ENCODE measurements at regions not wholly inside any gene's neighbourhood (a gene's known extent, or its start where the extent isn't known, plus 50 kb on each side); places are given as distances from the start of the nearest gene placed in this dataset.

DNA sequence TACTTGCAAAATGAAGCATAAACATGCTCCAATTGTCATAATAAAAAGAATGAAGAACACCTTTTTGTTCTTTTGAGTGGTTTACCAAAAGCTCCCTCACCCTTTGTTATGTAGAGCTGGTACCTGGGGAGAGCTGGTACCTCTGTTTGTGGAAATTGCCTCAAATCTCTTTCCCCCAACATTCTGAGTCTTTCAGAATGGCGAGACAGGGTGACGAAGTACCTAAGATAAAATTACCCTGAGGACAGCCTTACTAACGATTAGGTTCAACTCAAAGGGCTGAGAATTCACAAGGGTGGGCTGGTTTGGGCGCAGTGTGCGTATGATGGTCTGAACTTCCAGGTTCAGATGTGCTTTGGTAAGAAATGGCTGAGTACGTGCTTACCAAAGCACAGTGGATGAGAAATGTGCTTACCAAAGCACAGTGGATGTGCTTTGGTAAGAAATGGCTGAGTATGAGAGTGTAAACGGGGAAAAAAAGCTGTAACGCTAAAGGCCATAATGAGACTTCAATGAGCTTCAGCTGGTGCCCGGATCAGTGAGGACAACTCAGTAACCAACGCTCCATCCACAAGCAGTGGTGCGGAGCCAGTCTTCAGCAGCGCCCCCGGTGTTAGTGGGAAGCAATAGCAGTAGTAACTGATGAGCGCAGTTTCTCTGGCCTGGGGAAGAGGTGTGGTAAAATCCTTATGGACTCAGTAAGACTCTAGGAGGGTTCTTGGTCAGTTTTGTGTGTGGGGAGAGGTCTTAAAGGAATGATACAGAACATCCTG lies 72.3 kb upstream of the LRIG1 start:
- no peaks in the 10 kb centered on the region for H3K27me3 ChIP-seq (ENCODE audit: control insufficient read depth in 1 of 2, insufficient read depth in 2 of 2, low read length in 2 of 2)
- H3K4me1 ChIP-seq (ENCODE audit: control insufficient read depth, insufficient read depth, low read length) = peaks cover 17% of the 10 kb centered on the region
- no peak overlapping the region for H3K27ac ChIP-seq (ENCODE audit: low read length)
- H3K9me3 ChIP-seq (ENCODE audit: control insufficient read depth in 2 of 2, low read length in 2 of 2) = no peaks in the 10 kb centered on the region
- no peaks in the 10 kb centered on the region for H3K36me3 ChIP-seq (ENCODE audit: control insufficient read depth in 2 of 2, insufficient read depth in 2 of 2, low read length in 2 of 2)
- no peak overlapping the region for H3K9ac ChIP-seq (ENCODE audit: low read length in 2 of 2)
- no peak overlapping the region for H3K4me3 ChIP-seq (ENCODE audit: low read length in 2 of 2)

DNA sequence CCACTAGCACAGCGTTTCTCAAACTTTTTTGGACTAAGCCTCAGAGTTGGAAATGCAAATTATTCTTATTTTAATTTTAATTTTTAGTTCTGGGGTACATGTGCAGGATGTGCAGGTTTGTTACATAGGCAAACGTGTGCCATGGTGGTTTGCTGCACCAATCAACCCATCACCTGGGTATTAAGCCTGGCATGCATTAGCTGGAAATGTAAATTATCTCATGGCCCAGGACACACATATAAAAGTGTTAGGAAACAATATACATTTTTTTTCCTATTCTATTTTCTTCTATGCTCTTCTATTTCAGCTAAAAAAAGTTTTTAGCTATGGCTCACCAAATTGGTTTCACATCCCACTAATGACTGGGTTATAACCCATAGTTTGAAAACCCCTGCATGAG lies 73.3 kb upstream of the LRIG1 start:
- Histone ChIP-seq H3K4me1 (ENCODE audit: control insufficient read depth, insufficient read depth, low read length) (peaks cover 17% of the 10 kb centered on the region), H3K27ac (ENCODE audit: low read length) (no peak overlapping the region), H3K9me3 (ENCODE audit: control insufficient read depth in 2 of 2, low read length in 2 of 2) (no peaks in the 10 kb centered on the region), H3K27me3 (ENCODE audit: control insufficient read depth in 1 of 2, insufficient read depth in 2 of 2, low read length in 2 of 2) (no peaks in the 10 kb centered on the region), H3K4me3 (ENCODE audit: low read length in 2 of 2) (no peak overlapping the region), H3K36me3 (ENCODE audit: control insufficient read depth in 2 of 2, insufficient read depth in 2 of 2, low read length in 2 of 2) (no peaks in the 10 kb centered on the region), H3K9ac (ENCODE audit: low read length in 2 of 2) (no peak overlapping the region)

DNA sequence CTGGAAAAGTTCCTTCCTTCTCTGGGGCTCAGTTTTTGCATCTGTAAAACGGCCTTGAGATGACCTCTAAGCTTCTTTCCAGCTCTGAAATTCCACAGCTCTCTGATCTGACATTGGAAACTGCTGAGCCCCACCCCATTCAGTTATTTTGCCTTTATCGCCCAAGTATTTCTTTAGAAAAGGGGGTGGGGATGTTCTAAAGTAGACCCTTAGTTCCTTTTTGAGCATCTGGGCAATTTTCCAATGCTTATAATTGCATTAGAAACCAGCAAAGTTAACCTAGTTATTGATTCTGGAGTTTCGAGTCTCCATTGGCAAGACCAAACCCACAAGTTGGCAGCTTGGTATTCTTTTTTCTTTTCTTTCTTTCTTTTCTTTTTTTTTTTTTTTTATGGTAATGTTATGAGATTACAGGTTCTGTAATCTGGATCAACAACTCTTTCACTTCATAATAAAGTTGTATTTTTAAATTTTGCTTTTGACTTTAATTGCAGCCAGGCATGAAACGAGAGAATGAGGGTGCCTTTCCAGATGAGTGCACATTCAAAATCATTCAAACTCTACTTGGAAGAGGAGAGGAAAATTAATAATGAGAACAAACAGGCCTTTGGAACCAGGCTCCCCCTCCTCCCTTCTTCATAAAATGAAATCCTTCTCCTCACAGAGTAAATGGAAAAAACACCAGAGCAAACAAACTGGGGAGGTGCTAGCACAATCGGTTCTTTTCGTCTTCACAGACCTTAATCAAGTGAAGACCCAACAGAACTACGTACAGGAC lies 76.8 kb upstream of the LRIG1 start:
- H3K9ac ChIP-seq (ENCODE audit: low read length in 2 of 2) = no peak overlapping the region
- H3K4me1 ChIP-seq (ENCODE audit: control insufficient read depth, insufficient read depth, low read length) = peaks cover 22% of the 10 kb centered on the region
- H3K36me3 ChIP-seq (ENCODE audit: control insufficient read depth in 2 of 2, insufficient read depth in 2 of 2, low read length in 2 of 2) = no peaks in the 10 kb centered on the region
- no peaks in the 10 kb centered on the region for H3K27me3 ChIP-seq (ENCODE audit: control insufficient read depth in 1 of 2, insufficient read depth in 2 of 2, low read length in 2 of 2)
- no peaks in the 10 kb centered on the region for H3K9me3 ChIP-seq (ENCODE audit: control insufficient read depth in 2 of 2, low read length in 2 of 2)
- no peak overlapping the region for H3K27ac ChIP-seq (ENCODE audit: low read length)
- H3K4me3 ChIP-seq (ENCODE audit: low read length in 2 of 2) = no peak overlapping the region

DNA sequence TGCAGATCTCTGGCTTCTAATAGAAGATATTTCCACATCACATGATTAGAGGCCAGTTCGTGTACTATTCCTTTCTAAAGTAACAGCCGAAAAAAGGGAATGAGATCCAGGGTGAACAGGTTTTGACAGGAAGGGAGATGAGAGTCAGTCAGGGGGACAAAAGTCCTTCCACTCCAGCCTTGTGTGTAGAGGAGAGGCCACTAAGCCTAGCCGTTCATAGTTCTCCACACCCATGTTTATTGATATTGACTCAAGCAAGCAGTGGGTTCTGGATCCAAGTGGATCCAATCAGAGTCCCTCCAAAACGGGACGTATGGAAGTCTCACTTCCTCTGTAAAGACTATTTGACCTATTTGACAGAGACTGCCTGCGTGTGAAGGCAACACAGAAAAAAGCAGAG lies 80.4 kb upstream of the LRIG1 start:
- no peak overlapping the region for H3K27ac ChIP-seq (ENCODE audit: low read length)
- H3K4me1 ChIP-seq (ENCODE audit: control insufficient read depth, insufficient read depth, low read length) = peaks cover 17% of the 10 kb centered on the region
- no peaks in the 10 kb centered on the region for H3K9me3 ChIP-seq (ENCODE audit: control insufficient read depth in 2 of 2, low read length in 2 of 2)
- H3K9ac ChIP-seq (ENCODE audit: low read length in 2 of 2) = no peak overlapping the region
- H3K36me3 ChIP-seq (ENCODE audit: control insufficient read depth in 2 of 2, insufficient read depth in 2 of 2, low read length in 2 of 2) = no peaks in the 10 kb centered on the region
- H3K4me3 ChIP-seq (ENCODE audit: low read length in 2 of 2) = no peak overlapping the region
- H3K27me3 ChIP-seq (ENCODE audit: control insufficient read depth in 1 of 2, insufficient read depth in 2 of 2, low read length in 2 of 2) = no peaks in the 10 kb centered on the region

DNA sequence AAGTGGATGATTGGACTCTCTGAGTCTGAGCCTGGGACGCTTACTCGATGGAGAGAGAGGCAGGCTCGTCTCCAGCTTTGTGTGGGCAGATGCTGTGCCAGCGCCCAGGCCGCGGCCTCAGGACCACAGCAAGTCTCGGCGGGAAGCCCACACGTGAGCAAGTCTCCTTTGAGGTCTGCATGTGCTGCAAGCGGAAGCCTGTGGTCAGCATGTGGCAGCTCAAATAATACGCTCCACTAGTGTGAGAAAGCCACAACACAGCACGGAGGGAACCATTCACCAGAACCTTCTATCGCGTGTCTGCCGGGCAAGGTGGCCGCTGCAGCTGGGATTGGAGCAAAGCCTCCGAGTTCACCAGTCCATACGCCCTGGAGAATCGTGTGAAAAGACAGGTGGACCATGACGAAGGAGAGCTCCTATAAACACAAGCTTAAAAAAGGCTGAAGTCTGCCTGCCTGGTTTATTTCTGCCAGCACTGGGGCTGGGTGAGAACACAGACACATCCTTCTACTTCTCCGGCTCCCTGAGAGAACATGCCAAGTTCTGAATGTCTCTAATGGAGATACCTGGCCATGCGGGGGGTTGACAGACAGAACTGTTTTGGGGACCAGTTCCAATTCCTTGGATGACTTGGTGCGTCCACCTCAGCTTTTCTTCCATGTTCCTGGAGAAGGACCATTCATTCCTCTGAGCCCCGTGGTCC lies 82.0 kb upstream of the LRIG1 start:
- peak overlapping the region; percentile 37 for H3K27ac ChIP-seq (ENCODE audit: low read length)
- H3K9me3 ChIP-seq (ENCODE audit: control insufficient read depth in 2 of 2, low read length in 2 of 2) = no peaks in the 10 kb centered on the region
- no peaks in the 10 kb centered on the region for H3K27me3 ChIP-seq (ENCODE audit: control insufficient read depth in 1 of 2, insufficient read depth in 2 of 2, low read length in 2 of 2)
- H3K4me1 ChIP-seq (ENCODE audit: control insufficient read depth, insufficient read depth, low read length) = peaks cover 12% of the 10 kb centered on the region
- no peak overlapping the region for H3K9ac ChIP-seq (ENCODE audit: low read length in 2 of 2)
- H3K4me3 ChIP-seq (ENCODE audit: low read length in 2 of 2) = peak overlapping the region; percentile 23 to 49
- no peaks in the 10 kb centered on the region for H3K36me3 ChIP-seq (ENCODE audit: control insufficient read depth in 2 of 2, insufficient read depth in 2 of 2, low read length in 2 of 2)

DNA sequence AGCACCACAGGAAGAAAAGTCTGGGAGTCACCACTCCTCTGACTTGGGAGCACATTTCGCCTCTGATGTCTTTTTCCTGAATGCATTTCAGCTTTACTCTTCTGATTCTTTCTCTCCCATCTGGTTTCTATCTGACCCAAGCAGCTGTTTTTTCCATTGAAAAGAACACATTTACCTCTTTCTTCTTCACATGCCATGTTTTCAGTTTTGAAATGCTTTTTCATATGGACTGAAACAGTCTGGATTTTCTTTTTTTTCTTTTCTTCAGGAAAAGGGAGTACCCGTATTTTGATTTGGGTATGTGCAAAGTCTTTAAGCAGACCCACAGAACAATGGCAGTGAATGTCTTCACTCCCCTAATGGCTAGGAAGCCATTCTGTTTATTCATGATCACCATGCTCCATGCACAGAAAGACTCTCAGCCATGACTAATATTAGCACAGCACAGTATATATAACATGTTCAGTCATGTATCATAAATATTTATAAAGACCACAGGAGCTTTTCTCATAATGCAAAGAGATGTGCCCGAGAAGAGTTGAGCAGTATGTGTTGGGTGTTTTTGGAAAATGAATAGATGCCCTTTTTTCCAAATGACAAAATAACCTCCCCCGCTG lies 82.7 kb upstream of the LRIG1 start:
- H3K36me3 ChIP-seq (ENCODE audit: control insufficient read depth in 2 of 2, insufficient read depth in 2 of 2, low read length in 2 of 2) = no peaks in the 10 kb centered on the region
- no peaks in the 10 kb centered on the region for H3K27me3 ChIP-seq (ENCODE audit: control insufficient read depth in 1 of 2, insufficient read depth in 2 of 2, low read length in 2 of 2)
- no peaks in the 10 kb centered on the region for H3K9me3 ChIP-seq (ENCODE audit: control insufficient read depth in 2 of 2, low read length in 2 of 2)
- peak overlapping the region; percentile 37 for H3K27ac ChIP-seq (ENCODE audit: low read length)
- H3K4me3 ChIP-seq (ENCODE audit: low read length in 2 of 2) = peak overlapping the region; percentile 23 to 49
- H3K4me1 ChIP-seq (ENCODE audit: control insufficient read depth, insufficient read depth, low read length) = peaks cover 12% of the 10 kb centered on the region
- H3K9ac ChIP-seq (ENCODE audit: low read length in 2 of 2) = no peak overlapping the region

DNA sequence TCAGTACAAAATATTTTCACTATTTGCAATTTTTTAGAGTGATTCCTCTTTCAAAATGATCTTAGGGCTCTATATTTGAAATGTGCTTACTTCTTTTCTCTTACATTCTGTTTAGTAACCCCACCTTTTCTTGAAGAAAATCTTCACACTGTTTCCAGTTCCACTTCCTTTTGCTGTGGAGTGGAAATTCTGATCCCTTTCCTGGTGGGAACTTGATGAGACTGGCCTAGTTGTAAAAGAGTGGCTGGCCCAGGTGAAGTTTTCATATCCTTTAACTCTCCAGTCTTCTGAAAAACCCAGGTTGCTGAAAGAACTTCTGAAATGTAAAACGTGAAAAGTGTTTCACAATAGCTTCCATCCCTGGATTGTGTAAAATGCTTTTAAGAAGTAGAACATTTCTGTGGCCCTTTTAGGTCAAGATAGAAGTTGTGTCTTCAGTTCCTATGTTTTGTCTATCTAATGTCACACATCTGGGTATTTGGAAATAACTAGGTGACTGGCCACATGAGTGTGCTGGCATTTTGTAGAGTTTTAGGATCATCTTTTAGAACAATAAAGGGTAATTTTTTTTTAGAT lies 84.8 kb upstream of the LRIG1 start:
- Histone ChIP-seq H3K4me1 (ENCODE audit: control insufficient read depth, insufficient read depth, low read length) (peaks cover 12% of the 10 kb centered on the region), H3K27ac (ENCODE audit: low read length) (no peak overlapping the region), H3K4me3 (ENCODE audit: low read length in 2 of 2) (no peak overlapping the region), H3K9me3 (ENCODE audit: control insufficient read depth in 2 of 2, low read length in 2 of 2) (no peaks in the 10 kb centered on the region), H3K36me3 (ENCODE audit: control insufficient read depth in 2 of 2, insufficient read depth in 2 of 2, low read length in 2 of 2) (no peaks in the 10 kb centered on the region), H3K27me3 (ENCODE audit: control insufficient read depth in 1 of 2, insufficient read depth in 2 of 2, low read length in 2 of 2) (no peaks in the 10 kb centered on the region), H3K9ac (ENCODE audit: low read length in 2 of 2) (no peak overlapping the region)

DNA sequence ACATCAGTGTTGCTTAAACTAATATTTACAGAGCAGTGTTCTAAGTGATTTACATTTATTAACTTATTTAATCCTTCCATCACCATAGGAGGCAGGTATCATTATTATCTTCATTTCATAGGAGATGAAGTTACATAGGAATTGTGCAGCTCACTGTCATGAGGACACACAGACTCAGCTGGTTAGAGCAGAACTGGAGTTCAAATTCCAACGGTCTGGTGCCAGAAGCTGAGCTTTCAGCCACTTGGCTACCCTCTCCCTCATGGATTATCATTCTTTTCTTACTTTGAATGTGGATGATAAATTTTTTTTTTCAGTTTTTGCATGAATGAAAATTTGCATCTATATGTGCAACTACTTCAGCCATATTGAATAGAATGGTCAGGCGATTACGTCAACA lies 86.0 kb upstream of the LRIG1 start:
- no peaks in the 10 kb centered on the region for H3K9me3 ChIP-seq (ENCODE audit: control insufficient read depth in 2 of 2, low read length in 2 of 2)

DNA sequence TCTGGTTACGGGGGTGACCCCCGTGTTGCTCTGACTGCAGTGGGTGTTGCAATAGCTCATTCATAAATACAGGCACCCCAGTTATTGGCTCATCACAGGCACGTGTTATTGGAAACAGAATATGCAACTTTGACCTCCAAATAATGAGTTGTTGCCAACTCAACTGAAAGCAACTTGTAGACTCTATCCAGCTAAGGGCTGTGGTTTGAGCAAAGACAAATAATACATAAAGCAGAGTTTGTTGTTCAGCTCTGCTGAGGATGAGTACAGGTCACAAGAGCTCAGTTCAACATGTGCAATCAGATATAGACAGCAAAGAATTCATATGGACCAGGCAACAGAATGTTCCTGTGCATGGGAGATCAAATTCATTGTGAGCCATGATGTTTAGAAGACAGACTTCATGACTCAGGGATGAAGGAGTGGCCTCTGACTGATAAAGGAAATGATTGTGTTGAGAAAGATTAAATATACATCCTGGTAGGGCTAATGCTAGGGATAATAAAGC lies 87.6 kb upstream of the LRIG1 start:
- H3K36me3 ChIP-seq (ENCODE audit: control insufficient read depth in 2 of 2, insufficient read depth in 2 of 2, low read length in 2 of 2) = no peaks in the 10 kb centered on the region
- no peaks in the 10 kb centered on the region for H3K9me3 ChIP-seq (ENCODE audit: control insufficient read depth in 2 of 2, low read length in 2 of 2)
- H3K9ac ChIP-seq (ENCODE audit: low read length in 2 of 2) = no peak overlapping the region
- H3K4me1 ChIP-seq (ENCODE audit: control insufficient read depth, insufficient read depth, low read length) = no peaks in the 10 kb centered on the region
- no peaks in the 10 kb centered on the region for H3K27me3 ChIP-seq (ENCODE audit: control insufficient read depth in 1 of 2, insufficient read depth in 2 of 2, low read length in 2 of 2)
- no peak overlapping the region for H3K27ac ChIP-seq (ENCODE audit: low read length)
- H3K4me3 ChIP-seq (ENCODE audit: low read length in 2 of 2) = no peak overlapping the region

More for the DNA sequence above, 86.0 kb upstream of the LRIG1 start:
- Histone ChIP-seq H3K27ac (ENCODE audit: low read length) (no peak overlapping the region), H3K36me3 (ENCODE audit: control insufficient read depth in 2 of 2, insufficient read depth in 2 of 2, low read length in 2 of 2) (no peaks in the 10 kb centered on the region), H3K9ac (ENCODE audit: low read length in 2 of 2) (no peak overlapping the region), H3K27me3 (ENCODE audit: control insufficient read depth in 1 of 2, insufficient read depth in 2 of 2, low read length in 2 of 2) (no peaks in the 10 kb centered on the region), H3K4me3 (ENCODE audit: low read length in 2 of 2) (no peak overlapping the region), H3K4me1 (ENCODE audit: control insufficient read depth, insufficient read depth, low read length) (peaks cover 12% of the 10 kb centered on the region)
